ENCODE measurements at regions not wholly inside any gene's neighbourhood (a gene's known extent, or its start where the extent isn't known, plus 50 kb on each side); places are given as distances from the start of the nearest gene placed in this dataset.

GRCh38 chr20:11031300-11031699 lies 357.5 kb upstream of the JAG1 start:
- DNase-seq (ENCODE audit: low read depth) = no peak
- no peak overlapping the region for H3K4me3 ChIP-seq (ENCODE audit: low read length)
- TF ChIP-seq CTCF (IDR thresholded peaks at IDR 0.05; ENCODE audit: insufficient read depth, low read depth, low read length, missing control alignments) = no peak

- no peak for DNase-seq (ENCODE audit: low read depth)
- H3K4me3 ChIP-seq (ENCODE audit: low read length) = no peak overlapping the region
- no peak for TF ChIP-seq CTCF (IDR thresholded peaks at IDR 0.05; ENCODE audit: insufficient read depth, low read depth, low read length, missing control alignments)
Measured at GRCh38 chr20:11032611-11033010, 358.8 kb upstream of the JAG1 start.

GRCh38 chr20:11034025-11034424 lies 360.2 kb upstream of the JAG1 start:
- DNase-seq (ENCODE audit: low read depth) = no peak
- no peak overlapping the region for H3K4me3 ChIP-seq (ENCODE audit: low read length)
- TF ChIP-seq CTCF (IDR thresholded peaks at IDR 0.05; ENCODE audit: insufficient read depth, low read depth, low read length, missing control alignments) = no peak

- TF ChIP-seq CTCF (IDR thresholded peaks at IDR 0.05; ENCODE audit: insufficient read depth, low read depth, low read length, missing control alignments) = no peak
- peak; percentile 8 for DNase-seq (ENCODE audit: low read depth)
- no peak overlapping the region for H3K4me3 ChIP-seq (ENCODE audit: low read length)
Measured at GRCh38 chr20:11035211-11035610, 361.4 kb upstream of the JAG1 start.

- H3K4me3 ChIP-seq (ENCODE audit: low read length) = no peak overlapping the region
- DNase-seq (ENCODE audit: low read depth) = peak; percentile 90
- no peak for TF ChIP-seq CTCF (IDR thresholded peaks at IDR 0.05; ENCODE audit: insufficient read depth, low read depth, low read length, missing control alignments)
Measured at GRCh38 chr20:11041396-11041795, 367.6 kb upstream of the JAG1 start.

- no peak overlapping the region for H3K4me3 ChIP-seq (ENCODE audit: low read length)
- no peak for DNase-seq (ENCODE audit: low read depth)
- TF ChIP-seq CTCF (IDR thresholded peaks at IDR 0.05; ENCODE audit: insufficient read depth, low read depth, low read length, missing control alignments) = no peak
Measured at GRCh38 chr20:11043001-11043400, 369.2 kb upstream of the JAG1 start.

- no peak overlapping the region for H3K4me3 ChIP-seq (ENCODE audit: low read length)
- TF ChIP-seq CTCF (IDR thresholded peaks at IDR 0.05; ENCODE audit: insufficient read depth, low read depth, low read length, missing control alignments) = no peak
Measured at GRCh38 chr20:11044561-11044960, 370.8 kb upstream of the JAG1 start.

More at GRCh38 chr20:11044561-11044960, 370.8 kb upstream of the JAG1 start:
- no peak for DNase-seq (ENCODE audit: low read depth)

Measured in epithelial cell of esophagus (primary cell).